ENCODE measurements at regions not wholly inside any gene's neighbourhood (a gene's known extent, or its start where the extent isn't known, plus 50 kb on each side); places are given as distances from the start of the nearest gene placed in this dataset.
"Not testable (repeated sequence)": the region's sequence is repeated elsewhere in the genome, so short reads cannot be mapped to it uniquely, and the experiment has no call there.

DNA sequence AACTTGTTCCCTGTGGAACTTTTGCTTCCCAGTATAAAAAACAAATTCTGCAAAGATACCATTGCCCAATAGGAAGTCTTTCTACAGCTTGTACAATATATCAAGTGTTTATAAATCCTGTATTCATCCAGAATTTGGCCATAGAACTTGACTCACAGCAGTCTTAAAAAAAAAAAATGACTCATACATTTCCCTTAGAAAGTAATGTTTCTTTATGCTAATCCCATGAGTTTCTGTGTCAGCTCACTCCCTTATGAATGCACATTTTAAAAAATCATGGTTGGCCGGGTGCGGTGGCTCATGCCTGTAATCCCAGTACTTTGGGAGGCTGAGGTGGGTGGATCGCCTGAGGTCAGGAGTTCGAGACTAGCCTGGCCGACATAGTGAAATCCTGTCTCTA, 89.3 kb upstream of the DMRT1 start:
- Histone ChIP-seq H3K9me3 (no peaks in the 10 kb centered on the region), H3K27ac (no peak overlapping the region), H3K4me1 (ENCODE audit: insufficient read depth) (no peaks in the 10 kb centered on the region), H3K36me3 (no peaks in the 10 kb centered on the region), H3K27me3 (no peaks in the 10 kb centered on the region), H3K4me3 (no peak overlapping the region)
- 72 to 83% (median 80%) methylated on average over 5 of the region's 5 CpGs for WGBS, 3 donors
- intact Hi-C loops (cut with DNase I), result loop anchor here in 1 of 4 donors (5.0 kb wide), 1 partner anchor 140 kb away; no protein-coding TSS in a partner anchor
- TF ChIP-seq POLR2A (IDR thresholded peaks at IDR 0.05) (no peak), CTCF (IDR thresholded peaks at IDR 0.05) (no peak), EP300 (IDR thresholded peaks at IDR 0.05) (no peak)
- no peak for DNase-seq

GRCh38 chr9:752681-753200, 88.8 kb upstream of the DMRT1 start:
- 95 to 97% (median 97%) methylated on average over 6 of the region's 6 CpGs for WGBS, 3 donors
- H3K4me1 ChIP-seq (ENCODE audit: insufficient read depth), result no peaks in the 10 kb centered on the region
- intact Hi-C loops (cut with DNase I), result loop anchor here in 1 of 4 donors (5.0 kb wide), 1 partner anchor 140 kb away; no protein-coding TSS in a partner anchor
- no peak for DNase-seq
- no peak for TF ChIP-seq EP300 (IDR thresholded peaks at IDR 0.05)
- no peak for TF ChIP-seq POLR2A (IDR thresholded peaks at IDR 0.05)
- TF ChIP-seq CTCF (IDR thresholded peaks at IDR 0.05), result no peak
- H3K4me3 ChIP-seq, result no peak overlapping the region
- no peaks in the 10 kb centered on the region for H3K36me3 ChIP-seq
- H3K9me3 ChIP-seq, result no peaks in the 10 kb centered on the region
- H3K27ac ChIP-seq, result no peak overlapping the region
- no peaks in the 10 kb centered on the region for H3K27me3 ChIP-seq

DNA sequence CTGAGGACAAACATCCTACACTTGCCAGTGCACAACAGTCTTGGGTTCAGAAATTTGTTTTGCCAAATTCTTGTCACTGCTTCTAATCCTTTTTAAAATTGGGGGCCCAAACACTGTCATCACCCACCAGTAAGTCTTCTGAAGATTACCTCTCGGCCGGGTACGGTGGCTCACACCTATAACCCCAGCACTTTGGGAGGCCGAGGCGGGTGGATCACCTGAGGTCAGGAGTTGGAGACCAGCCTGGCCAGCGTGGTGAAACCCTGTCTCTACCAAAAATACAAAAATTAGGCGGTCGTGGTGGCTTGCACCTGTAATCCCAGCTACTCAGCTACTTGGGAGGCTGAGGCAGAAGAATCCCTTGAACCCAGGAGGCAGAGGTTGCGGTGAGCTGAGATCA, 87.8 kb upstream of the DMRT1 start:
- not testable (repeated sequence) for H3K4me3 ChIP-seq; H3K9me3 ChIP-seq; H3K27me3 ChIP-seq; DNase-seq; H3K4me1 ChIP-seq (ENCODE audit: insufficient read depth); H3K27ac ChIP-seq; H3K36me3 ChIP-seq
- 88 to 99% (median 96%) methylated on average over 9 of the region's 9 CpGs for WGBS, 3 donors
- intact Hi-C loops (cut with DNase I), result loop anchor here in 1 of 4 donors (5.0 kb wide), 1 partner anchor 141 kb away; no protein-coding TSS in a partner anchor

GRCh38 chr9:754150-754931, 87.2 kb upstream of the DMRT1 start:
- TF ChIP-seq CTCF (IDR thresholded peaks at IDR 0.05) (no peak), POLR2A (IDR thresholded peaks at IDR 0.05) (no peak), EP300 (IDR thresholded peaks at IDR 0.05) (no peak)
- no peak for DNase-seq
- intact Hi-C loops (cut with DNase I), result loop anchor here in 1 of 4 donors (5.0 kb wide), 1 partner anchor 142 kb away; no protein-coding TSS in a partner anchor
- Histone ChIP-seq H3K4me1 (ENCODE audit: insufficient read depth) (no peaks in the 10 kb centered on the region), H3K4me3 (no peak overlapping the region), H3K36me3 (no peaks in the 10 kb centered on the region), H3K27me3 (no peaks in the 10 kb centered on the region), H3K27ac (no peak overlapping the region), H3K9me3 (no peaks in the 10 kb centered on the region)
- 84 to 87% (median 85%) methylated on average over 9 of the region's 9 CpGs for WGBS, 3 donors
